Spleen (tissue), 11 donors: ENCODE measurements at regions not wholly inside any gene's neighbourhood (a gene's known extent, or its start where the extent isn't known, plus 50 kb on each side); places are given as distances from the start of the nearest gene placed in this dataset.

ENCODE experiments used
- DNase-seq: peaks from one replicate; pipeline ENCODE4 v3.0.0-alpha.2; 2020
- H3K27ac ChIP-seq, 8 donors: fragments of 200-600 bp; sonication (generic) in 7 of 8; 1 replicate in 4 of 8; 2 replicates in 4 of 8; pipeline versions ENCODE4 v1.5.0 to v1.8.0; 2016 to 2021; ENCODE audit warnings: inconsistent platforms in 4 of 8, mild to moderate bottlenecking in 4 of 8, moderate library complexity in 1 of 8
- H3K27me3 ChIP-seq, 7 donors: fragments of 200-600 bp; sonication (generic) in 6 of 7; replicated peaks in 1 of 7; 1 replicate in 4 of 7; 2 replicates in 3 of 7; pipeline versions ENCODE4 v1.5.0 to v1.8.0; 2016 to 2021; ENCODE audit warnings: inconsistent platforms in 3 of 7, mild to moderate bottlenecking in 1 of 7
- H3K36me3 ChIP-seq, 6 donors: fragments of 200-600 bp; sonication (generic) in 5 of 6; 1 replicate in 4 of 6; 2 replicates in 2 of 6; pipeline versions ENCODE4 v1.5.0 to v1.8.0; 2016 to 2021; ENCODE audit warnings: inconsistent platforms in 2 of 6
- H3K4me1 ChIP-seq, 6 donors: fragments of 200-600 bp; sonication (generic) in 5 of 6; 1 replicate in 3 of 6; 2 replicates in 3 of 6; pipeline versions ENCODE4 v1.5.0 to v1.8.0; 2016 to 2021; ENCODE audit warnings: inconsistent platforms in 3 of 6
- H3K4me3 ChIP-seq, 8 donors: fragments of 200-600 bp; sonication (generic) in 7 of 8; 1 replicate in 4 of 8; 2 replicates in 4 of 8; pipeline versions ENCODE4 v1.5.0 to v1.8.0; 2016 to 2021; ENCODE audit warnings: inconsistent platforms in 4 of 8, mild to moderate bottlenecking in 4 of 8, moderate library complexity in 2 of 8
- H3K9me3 ChIP-seq, 8 donors: fragments of 200-600 bp; sonication (generic) in 7 of 8; 1 replicate in 4 of 8; 2 replicates in 4 of 8; pipeline versions ENCODE4 v1.5.0 to v1.8.0; 2016 to 2021; ENCODE audit warnings: inconsistent platforms in 4 of 8
- POLR2A ChIP-seq, 3 donors: fragments of 450-650 bp; IDR thresholded peaks; one replicate each; pipeline ENCODE4 v1.5.1; 2017; ENCODE audit warnings: antibody characterized with exemption in 3 of 3, mild to moderate bottlenecking in 1 of 3
- POLR2AphosphoS5 ChIP-seq, 3 donors: sonication (generic); formaldehyde crosslinking; IDR thresholded peaks; one replicate each; pipeline ENCODE4 v1.5.1; 2017; ENCODE audit warnings: antibody characterized with exemption in 3 of 3
- WGBS, 5 donors: extraction: QIAGEN DNeasy Blood & Tissue Kit in 3 of 5; methylation state at CpG; one replicate each; pipeline versions ENCODE4 v1.1.5 to v1.1.7; 2013 to 2018; 5-methylcytosine and 5-hydroxymethylcytosine counted together
- intact Hi-C: fragments of 100-400 bp; cut with DNase I; formaldehyde crosslinking; loops from one replicate; pipeline ENCODE4 v1.15.0; 2023; ENCODE audit warnings: low total_unique reads
- TF ChIP-seq, protein P1 (sequence below), 11 experiments: fragments of 200-600 bp in 7 of 11; fragments of 450-650 bp in 4 of 11; sonication (generic) in 4 of 11; IDR thresholded peaks in 8 of 11; conservative IDR thresholded peaks in 3 of 11; 1 replicate in 7 of 11; 2 replicates in 4 of 11; pipeline versions ENCODE4 v1.4.0 to v1.8.0; 2016 to 2021; ENCODE audit warnings: antibody characterized with exemption in 11 of 11, inconsistent platforms in 4 of 11, mild to moderate bottlenecking in 1 of 11
- donor health status: healthy with polysubstance abuse.
- donor health status: DM: no; HTN: no; CAD: no; lungs with moderate emphysema.
- donor health status: DM: no; HTN: no; CAD: no.
- donor health status: Bipolar disorder and iron deficiency.
- donor health status: healthy.
- donor health status: DM: no; HTN: no; CAD: no.
- donor health status: DM: yes; HTN: yes; CAD: no.

GRCh38 chr2:111673526-111673925 lies 210.5 kb downstream of the ANAPC1 start:
- H3K4me1 ChIP-seq = peaks cover 0 to 43% (median 13%) of the 10 kb centered on the region in 6 donors
- no peaks in the 10 kb centered on the region for H3K9me3 ChIP-seq
- no peaks in the 10 kb centered on the region for H3K36me3 ChIP-seq
- DNase-seq = no peak
- H3K4me3 ChIP-seq = no peak overlapping the region
- TF ChIP-seq POLR2A (IDR thresholded peaks at IDR 0.05) (no peak), POLR2AphosphoS5 (IDR thresholded peaks at IDR 0.05) (no peak)
- TF ChIP-seq, protein P1, sequence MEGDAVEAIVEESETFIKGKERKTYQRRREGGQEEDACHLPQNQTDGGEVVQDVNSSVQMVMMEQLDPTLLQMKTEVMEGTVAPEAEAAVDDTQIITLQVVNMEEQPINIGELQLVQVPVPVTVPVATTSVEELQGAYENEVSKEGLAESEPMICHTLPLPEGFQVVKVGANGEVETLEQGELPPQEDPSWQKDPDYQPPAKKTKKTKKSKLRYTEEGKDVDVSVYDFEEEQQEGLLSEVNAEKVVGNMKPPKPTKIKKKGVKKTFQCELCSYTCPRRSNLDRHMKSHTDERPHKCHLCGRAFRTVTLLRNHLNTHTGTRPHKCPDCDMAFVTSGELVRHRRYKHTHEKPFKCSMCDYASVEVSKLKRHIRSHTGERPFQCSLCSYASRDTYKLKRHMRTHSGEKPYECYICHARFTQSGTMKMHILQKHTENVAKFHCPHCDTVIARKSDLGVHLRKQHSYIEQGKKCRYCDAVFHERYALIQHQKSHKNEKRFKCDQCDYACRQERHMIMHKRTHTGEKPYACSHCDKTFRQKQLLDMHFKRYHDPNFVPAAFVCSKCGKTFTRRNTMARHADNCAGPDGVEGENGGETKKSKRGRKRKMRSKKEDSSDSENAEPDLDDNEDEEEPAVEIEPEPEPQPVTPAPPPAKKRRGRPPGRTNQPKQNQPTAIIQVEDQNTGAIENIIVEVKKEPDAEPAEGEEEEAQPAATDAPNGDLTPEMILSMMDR (IDR thresholded peaks at IDR 0.05 in 8 of 11, conservative IDR thresholded peaks at IDR 0.05 in 3 of 11) = no peak
- intact Hi-C loops = no loop called here
- WGBS, 5 donors = 67 to 77% (median 68%) methylated on average over 4 of the region's 4 CpGs
- peak overlapping the region in 2 of 8 donors; percentile 28 to 36 for H3K27ac ChIP-seq
- H3K27me3 ChIP-seq = no peaks in the 10 kb centered on the region

GRCh38 chr2:111675419-111676194 lies 208.4 kb downstream of the ANAPC1 start:
- H3K27me3 ChIP-seq = no peaks in the 10 kb centered on the region
- no peaks in the 10 kb centered on the region for H3K36me3 ChIP-seq
- no peak overlapping the region for H3K4me3 ChIP-seq
- WGBS, 5 donors = 74 to 83% (median 79%) methylated on average over 10 of the region's 10 CpGs
- H3K4me1 ChIP-seq = peaks cover 0 to 44% (median 12%) of the 10 kb centered on the region in 6 donors
- H3K9me3 ChIP-seq = no peaks in the 10 kb centered on the region
- no peak for TF ChIP-seq POLR2A (IDR thresholded peaks at IDR 0.05)
- TF ChIP-seq POLR2AphosphoS5 (IDR thresholded peaks at IDR 0.05) = no peak
- TF ChIP-seq, protein P1 (IDR thresholded peaks at IDR 0.05 in 8 of 11, conservative IDR thresholded peaks at IDR 0.05 in 3 of 11) = no peak
- no peak for DNase-seq
- intact Hi-C loops = no loop called here
- peak overlapping the region in 5 of 8 donors; percentile 44 to 71 (median 53) for H3K27ac ChIP-seq

DNA sequence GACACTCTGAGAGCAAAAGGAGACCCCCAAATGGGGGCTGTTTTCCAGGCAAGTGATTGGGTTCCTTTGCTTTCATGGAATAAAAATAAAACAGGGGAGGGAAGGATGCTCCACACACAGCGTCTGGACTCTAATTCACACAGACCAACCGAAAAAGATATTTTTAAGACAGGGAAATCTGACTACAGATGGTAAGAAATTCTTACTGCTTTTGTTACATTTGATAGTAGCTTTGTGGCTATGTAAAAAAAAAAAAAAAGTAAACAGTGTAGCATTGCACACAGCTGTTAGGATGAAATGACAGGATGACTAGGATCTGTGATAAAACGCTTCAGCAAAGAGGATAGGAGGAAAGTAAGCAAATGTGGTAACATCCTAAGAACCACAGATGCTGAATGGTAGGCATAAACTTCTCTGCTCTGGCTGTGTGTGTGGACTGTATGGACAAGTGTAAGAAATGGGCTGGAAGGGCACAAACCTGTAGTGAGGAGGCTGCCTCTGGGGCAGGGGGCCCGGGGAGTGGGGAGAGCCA lies 207.6 kb downstream of the ANAPC1 start:
- H3K36me3 ChIP-seq = no peaks in the 10 kb centered on the region
- H3K27ac ChIP-seq = peak overlapping the region in 3 of 8 donors; percentile 53 to 71 (median 69)
- intact Hi-C loops = no loop called here
- H3K9me3 ChIP-seq = no peaks in the 10 kb centered on the region
- 75 to 82% (median 77%) methylated on average over 4 of the region's 4 CpGs for WGBS, 5 donors
- H3K4me1 ChIP-seq = peaks cover 0 to 37% (median 7%) of the 10 kb centered on the region in 6 donors
- H3K4me3 ChIP-seq = no peak overlapping the region
- DNase-seq = no peak
- TF ChIP-seq, protein P1 (IDR thresholded peaks at IDR 0.05 in 8 of 11, conservative IDR thresholded peaks at IDR 0.05 in 3 of 11) = no peak
- TF ChIP-seq POLR2AphosphoS5 (IDR thresholded peaks at IDR 0.05) = no peak
- no peak for TF ChIP-seq POLR2A (IDR thresholded peaks at IDR 0.05)
- no peaks in the 10 kb centered on the region for H3K27me3 ChIP-seq

DNA sequence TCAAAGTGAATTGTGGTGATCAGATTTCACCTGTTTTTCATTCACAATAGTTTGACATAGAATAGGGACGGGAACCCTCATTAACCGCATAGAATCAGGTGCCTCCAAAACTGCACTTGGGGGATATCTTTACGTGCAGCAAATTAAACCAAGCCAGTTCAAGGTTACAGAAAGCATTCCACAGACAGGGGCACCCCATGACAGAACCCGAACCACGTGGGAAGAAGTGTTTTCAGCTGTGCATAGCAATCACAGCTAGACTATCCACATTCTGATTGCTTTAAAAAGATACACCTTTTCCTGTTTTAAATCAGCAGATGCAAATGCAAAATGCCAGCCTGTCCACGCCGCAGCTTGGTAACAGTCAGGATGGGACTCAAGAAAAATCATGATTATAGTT lies 205.8 kb downstream of the ANAPC1 start:
- Histone ChIP-seq H3K27ac (no peak overlapping the region), H3K4me1 (peaks cover 0 to 32% (median 5%) of the 10 kb centered on the region in 6 donors), H3K27me3 (no peaks in the 10 kb centered on the region), H3K9me3 (no peaks in the 10 kb centered on the region), H3K4me3 (no peak overlapping the region), H3K36me3 (no peaks in the 10 kb centered on the region)
- TF ChIP-seq, protein P1 (IDR thresholded peaks at IDR 0.05 in 8 of 11, conservative IDR thresholded peaks at IDR 0.05 in 3 of 11) = no peak
- no peak for TF ChIP-seq POLR2A (IDR thresholded peaks at IDR 0.05)
- no peak for TF ChIP-seq POLR2AphosphoS5 (IDR thresholded peaks at IDR 0.05)
- intact Hi-C loops = no loop called here
- DNase-seq = no peak
- 64 to 78% (median 71%) methylated on average over 7 of the region's 7 CpGs for WGBS, 5 donors
